ENCODE measurements at regions not wholly inside any gene's neighbourhood (a gene's known extent, or its start where the extent isn't known, plus 50 kb on each side); places are given as distances from the start of the nearest gene placed in this dataset.

GRCh38 chr6:1499777-1500176 lies 109.9 kb upstream of the FOXC1 start:
- H3K4me3 ChIP-seq (ENCODE audit: low read depth, low read length) = no peak overlapping the region
- DNase-seq (ENCODE audit: low read depth) = no peak
- TF ChIP-seq, protein P1, sequence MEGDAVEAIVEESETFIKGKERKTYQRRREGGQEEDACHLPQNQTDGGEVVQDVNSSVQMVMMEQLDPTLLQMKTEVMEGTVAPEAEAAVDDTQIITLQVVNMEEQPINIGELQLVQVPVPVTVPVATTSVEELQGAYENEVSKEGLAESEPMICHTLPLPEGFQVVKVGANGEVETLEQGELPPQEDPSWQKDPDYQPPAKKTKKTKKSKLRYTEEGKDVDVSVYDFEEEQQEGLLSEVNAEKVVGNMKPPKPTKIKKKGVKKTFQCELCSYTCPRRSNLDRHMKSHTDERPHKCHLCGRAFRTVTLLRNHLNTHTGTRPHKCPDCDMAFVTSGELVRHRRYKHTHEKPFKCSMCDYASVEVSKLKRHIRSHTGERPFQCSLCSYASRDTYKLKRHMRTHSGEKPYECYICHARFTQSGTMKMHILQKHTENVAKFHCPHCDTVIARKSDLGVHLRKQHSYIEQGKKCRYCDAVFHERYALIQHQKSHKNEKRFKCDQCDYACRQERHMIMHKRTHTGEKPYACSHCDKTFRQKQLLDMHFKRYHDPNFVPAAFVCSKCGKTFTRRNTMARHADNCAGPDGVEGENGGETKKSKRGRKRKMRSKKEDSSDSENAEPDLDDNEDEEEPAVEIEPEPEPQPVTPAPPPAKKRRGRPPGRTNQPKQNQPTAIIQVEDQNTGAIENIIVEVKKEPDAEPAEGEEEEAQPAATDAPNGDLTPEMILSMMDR (IDR thresholded peaks at IDR 0.05; ENCODE audit: insufficient read depth, low read depth, low read length, missing control alignments) = no peak

DNA sequence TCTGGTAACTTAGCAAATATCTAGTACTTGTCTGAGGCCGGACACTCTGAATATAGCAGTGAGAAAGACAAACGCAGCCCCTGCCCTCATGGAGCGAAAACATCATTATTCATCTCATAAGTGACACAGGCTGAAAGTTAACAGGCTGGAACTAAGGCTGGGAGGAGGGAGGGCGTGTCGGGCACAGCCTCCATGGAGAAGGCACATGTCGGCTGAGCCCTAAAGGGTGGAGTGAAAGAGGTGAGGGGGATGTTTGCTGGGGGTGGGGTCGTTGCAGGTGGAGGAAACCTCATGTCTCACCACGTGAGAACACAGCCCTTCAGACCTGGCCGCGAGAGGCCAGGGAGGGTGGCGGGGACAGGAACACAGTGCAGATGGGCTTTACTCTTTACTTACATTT lies 108.8 kb upstream of the FOXC1 start:
- no peak overlapping the region for H3K4me3 ChIP-seq (ENCODE audit: low read depth, low read length)
- TF ChIP-seq, protein P1 (IDR thresholded peaks at IDR 0.05; ENCODE audit: insufficient read depth, low read depth, low read length, missing control alignments) = no peak
- no peak for DNase-seq (ENCODE audit: low read depth)

- TF ChIP-seq, protein P1 (IDR thresholded peaks at IDR 0.05; ENCODE audit: insufficient read depth, low read depth, low read length, missing control alignments) = no peak
- DNase-seq (ENCODE audit: low read depth) = no peak
- no peak overlapping the region for H3K4me3 ChIP-seq (ENCODE audit: low read depth, low read length)
These were observed 107.7 kb upstream of the FOXC1 start for GRCh38 chr6:1502041-1502440.

- TF ChIP-seq, protein P1 (IDR thresholded peaks at IDR 0.05; ENCODE audit: insufficient read depth, low read depth, low read length, missing control alignments) = no peak
- no peak overlapping the region for H3K4me3 ChIP-seq (ENCODE audit: low read depth, low read length)
- no peak for DNase-seq (ENCODE audit: low read depth)
These were observed 105.9 kb upstream of the FOXC1 start for GRCh38 chr6:1503811-1504210.

GRCh38 chr6:1504465-1504864 lies 105.2 kb upstream of the FOXC1 start:
- TF ChIP-seq, protein P1 (IDR thresholded peaks at IDR 0.05; ENCODE audit: insufficient read depth, low read depth, low read length, missing control alignments) = no peak
- DNase-seq (ENCODE audit: low read depth) = no peak

DNA sequence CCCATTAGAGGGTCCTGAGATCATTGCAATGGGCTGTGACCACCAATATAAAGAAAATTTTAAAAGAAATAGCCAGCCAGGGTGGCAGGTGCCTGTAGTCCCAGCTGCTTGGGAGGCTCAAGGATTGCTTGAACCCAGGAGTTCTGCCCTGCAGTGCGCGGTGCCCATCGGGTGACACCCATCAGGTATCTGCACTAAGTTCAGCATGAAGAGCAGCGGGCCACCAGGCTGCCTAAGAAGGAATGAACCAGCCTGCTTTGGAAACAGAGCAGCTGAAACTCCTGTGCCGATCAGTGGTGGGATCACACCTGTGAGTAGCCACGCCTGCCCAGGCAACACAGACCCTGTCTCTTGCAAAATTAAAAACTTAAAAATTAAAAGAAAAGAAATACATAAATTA lies 102.5 kb upstream of the FOXC1 start:
- TF ChIP-seq, protein P1 (IDR thresholded peaks at IDR 0.05; ENCODE audit: insufficient read depth, low read depth, low read length, missing control alignments) = no peak
- no peak for DNase-seq (ENCODE audit: low read depth)

More at GRCh38 chr6:1504465-1504864, 105.2 kb upstream of the FOXC1 start:
- no peak overlapping the region for H3K4me3 ChIP-seq (ENCODE audit: low read depth, low read length)

DNA sequence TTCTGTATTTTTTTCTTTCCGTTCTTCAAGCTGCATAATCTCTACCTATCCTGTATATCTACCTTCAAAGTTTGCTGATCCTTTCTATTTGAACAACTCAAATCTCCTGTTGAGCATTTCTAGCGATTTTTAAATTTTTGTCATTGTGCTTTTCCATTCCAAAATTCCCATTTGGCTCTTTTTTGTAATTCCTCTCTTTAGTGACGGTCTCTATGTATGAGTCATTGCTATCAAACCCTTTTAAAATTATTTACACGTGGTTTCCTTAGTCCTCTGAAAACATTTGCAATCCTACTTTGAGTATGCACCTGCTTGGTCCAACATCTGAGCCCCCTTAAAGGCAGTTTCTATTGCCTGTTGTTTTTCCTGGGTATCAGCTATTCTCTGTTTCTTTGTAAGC lies 100.5 kb upstream of the FOXC1 start:
- DNase-seq (ENCODE audit: low read depth) = no peak
- no peak overlapping the region for H3K4me3 ChIP-seq (ENCODE audit: low read depth, low read length)
- TF ChIP-seq, protein P1 (IDR thresholded peaks at IDR 0.05; ENCODE audit: insufficient read depth, low read depth, low read length, missing control alignments) = no peak

More for the DNA sequence above, 102.5 kb upstream of the FOXC1 start:
- no peak overlapping the region for H3K4me3 ChIP-seq (ENCODE audit: low read depth, low read length)
